ENCODE measurements at regions not wholly inside any gene's neighbourhood (a gene's known extent, or its start where the extent isn't known, plus 50 kb on each side); places are given as distances from the start of the nearest gene placed in this dataset.
"Not testable (repeated sequence)": the region's sequence is repeated elsewhere in the genome, so short reads cannot be mapped to it uniquely, and the experiment has no call there.

- H3K56ac ChIP-seq (ENCODE audit: low read length), result no peak overlapping the region
- H3K27ac ChIP-seq (ENCODE audit: low read depth, low read length), result no peak overlapping the region
- no peak overlapping the region for H4K8ac ChIP-seq (ENCODE audit: low read depth, low read length)
- WGBS (ENCODE audit: extremely low coverage, insufficient coverage, low lambda C conversion rate), result no CpG with 5 or more reads among the region's 3 CpGs
- H3K27me3 ChIP-seq (ENCODE audit: insufficient read depth, low read length, poor library complexity), result no peaks in the 10 kb centered on the region
- no peaks in the 10 kb centered on the region for H3K79me2 ChIP-seq (ENCODE audit: control insufficient read depth, insufficient read depth, low read length)
- no peak overlapping the region for H2BK5ac ChIP-seq (ENCODE audit: low read length)
- H3K4me3 ChIP-seq (ENCODE audit: low read length), result no peak overlapping the region
- H3K4me1 ChIP-seq (ENCODE audit: control insufficient read depth, low read depth, low read length), result no peaks in the 10 kb centered on the region
- H3K79me1 ChIP-seq (ENCODE audit: low read length), result no peaks in the 10 kb centered on the region
- no peak overlapping the region for H3K4me2 ChIP-seq (ENCODE audit: low read length)
- H3K9ac ChIP-seq (ENCODE audit: low read length), result no peak overlapping the region
- no peak overlapping the region for H3K23ac ChIP-seq (ENCODE audit: low read length)
- no peak overlapping the region for H2AK5ac ChIP-seq (ENCODE audit: low read length)
- no peak overlapping the region for H4K5ac ChIP-seq (ENCODE audit: low read length)
- H2BK120ac ChIP-seq (ENCODE audit: low read depth, low read length), result no peak overlapping the region
- no peak overlapping the region for H3K18ac ChIP-seq (ENCODE audit: low read length)
- H3K4ac ChIP-seq (ENCODE audit: low read depth, low read length), result no peak overlapping the region
- H3K36me3 ChIP-seq (ENCODE audit: control insufficient read depth, insufficient read depth, low read length), result no peaks in the 10 kb centered on the region
- DNase-seq, result no peak
- H2BK15ac ChIP-seq (replicated peaks; ENCODE audit: low read depth), result no peak overlapping the region
These were observed 125.2 kb upstream of the SLC24A2 start for GRCh38 chr9:19914044-19914443.

GRCh38 chr9:19913151-19913550, 124.3 kb upstream of the SLC24A2 start:
- Histone ChIP-seq H2BK5ac (ENCODE audit: low read length) (no peak overlapping the region), H3K56ac (ENCODE audit: low read length) (no peak overlapping the region), H3K4ac (ENCODE audit: low read depth, low read length) (no peak overlapping the region), H3K4me1 (ENCODE audit: control insufficient read depth, low read depth, low read length) (no peaks in the 10 kb centered on the region), H3K27ac (ENCODE audit: low read depth, low read length) (no peak overlapping the region), H2BK120ac (ENCODE audit: low read depth, low read length) (no peak overlapping the region), H4K5ac (ENCODE audit: low read length) (no peak overlapping the region), H3K79me2 (ENCODE audit: control insufficient read depth, insufficient read depth, low read length) (no peaks in the 10 kb centered on the region), H3K4me2 (ENCODE audit: low read length) (no peak overlapping the region), H4K8ac (ENCODE audit: low read depth, low read length) (no peak overlapping the region), H3K18ac (ENCODE audit: low read length) (no peak overlapping the region), H3K9ac (ENCODE audit: low read length) (no peak overlapping the region), H2AK5ac (ENCODE audit: low read length) (no peak overlapping the region), H3K36me3 (ENCODE audit: control insufficient read depth, insufficient read depth, low read length) (no peaks in the 10 kb centered on the region), H3K4me3 (ENCODE audit: low read length) (no peak overlapping the region), H3K23ac (ENCODE audit: low read length) (no peak overlapping the region), H3K27me3 (ENCODE audit: insufficient read depth, low read length, poor library complexity) (no peaks in the 10 kb centered on the region), H3K79me1 (ENCODE audit: low read length) (no peaks in the 10 kb centered on the region), H2BK15ac (replicated peaks; ENCODE audit: low read depth) (no peak overlapping the region)
- no peak for DNase-seq
- WGBS (ENCODE audit: extremely low coverage, insufficient coverage, low lambda C conversion rate), result no CpG with 5 or more reads among the region's 1 CpG

GRCh38 chr9:19903076-19903475, 114.2 kb upstream of the SLC24A2 start:
- no peak overlapping the region for H3K4ac ChIP-seq (ENCODE audit: low read depth, low read length)
- no peak overlapping the region for H3K27ac ChIP-seq (ENCODE audit: low read depth, low read length)
- H3K79me2 ChIP-seq (ENCODE audit: control insufficient read depth, insufficient read depth, low read length), result no peaks in the 10 kb centered on the region
- no peak overlapping the region for H4K8ac ChIP-seq (ENCODE audit: low read depth, low read length)
- no CpG with 5 or more reads among the region's 5 CpGs for WGBS (ENCODE audit: extremely low coverage, insufficient coverage, low lambda C conversion rate)
- no peaks in the 10 kb centered on the region for H3K27me3 ChIP-seq (ENCODE audit: insufficient read depth, low read length, poor library complexity)
- H3K4me3 ChIP-seq (ENCODE audit: low read length), result no peak overlapping the region
- no peak overlapping the region for H2BK5ac ChIP-seq (ENCODE audit: low read length)
- no peak for DNase-seq
- no peak overlapping the region for H3K18ac ChIP-seq (ENCODE audit: low read length)
- no peak overlapping the region for H3K23ac ChIP-seq (ENCODE audit: low read length)
- no peaks in the 10 kb centered on the region for H3K79me1 ChIP-seq (ENCODE audit: low read length)
- no peak overlapping the region for H2AK5ac ChIP-seq (ENCODE audit: low read length)
- no peak overlapping the region for H3K9ac ChIP-seq (ENCODE audit: low read length)
- H3K36me3 ChIP-seq (ENCODE audit: control insufficient read depth, insufficient read depth, low read length), result no peaks in the 10 kb centered on the region
- H2BK120ac ChIP-seq (ENCODE audit: low read depth, low read length), result no peak overlapping the region
- no peak overlapping the region for H3K4me2 ChIP-seq (ENCODE audit: low read length)
- H2BK15ac ChIP-seq (replicated peaks; ENCODE audit: low read depth), result no peak overlapping the region
- H4K5ac ChIP-seq (ENCODE audit: low read length), result no peak overlapping the region
- no peak overlapping the region for H3K56ac ChIP-seq (ENCODE audit: low read length)
- H3K4me1 ChIP-seq (ENCODE audit: control insufficient read depth, low read depth, low read length), result no peaks in the 10 kb centered on the region

DNA sequence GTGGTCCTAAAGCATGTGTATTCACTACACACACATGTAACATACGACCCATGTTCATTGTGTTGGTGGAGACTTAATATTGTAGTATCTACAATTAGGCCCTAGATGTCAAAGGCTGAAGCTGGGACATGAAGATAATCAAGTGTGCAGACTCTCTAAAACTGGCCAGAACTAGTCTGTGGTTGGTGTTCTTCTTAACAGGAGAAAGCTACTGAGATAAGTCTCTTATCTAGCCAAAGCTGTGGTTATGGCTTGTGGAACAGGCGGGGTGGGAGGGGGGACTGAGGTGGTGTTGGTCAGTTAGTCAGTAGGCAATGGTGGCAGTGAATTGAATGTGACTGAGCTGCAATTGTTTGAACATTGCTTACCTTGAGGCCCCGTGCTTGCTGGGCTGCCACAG, 112.7 kb upstream of the SLC24A2 start:
- Histone ChIP-seq H3K79me2 (ENCODE audit: control insufficient read depth, insufficient read depth, low read length) (no peaks in the 10 kb centered on the region), H3K4me2 (ENCODE audit: low read length) (no peak overlapping the region), H3K27ac (ENCODE audit: low read depth, low read length) (no peak overlapping the region), H3K9ac (ENCODE audit: low read length) (no peak overlapping the region), H3K23ac (ENCODE audit: low read length) (no peak overlapping the region), H2AK5ac (ENCODE audit: low read length) (no peak overlapping the region), H2BK5ac (ENCODE audit: low read length) (no peak overlapping the region), H3K79me1 (ENCODE audit: low read length) (no peaks in the 10 kb centered on the region), H2BK120ac (ENCODE audit: low read depth, low read length) (no peak overlapping the region), H3K27me3 (ENCODE audit: insufficient read depth, low read length, poor library complexity) (no peaks in the 10 kb centered on the region), H4K5ac (ENCODE audit: low read length) (no peak overlapping the region), H3K18ac (ENCODE audit: low read length) (no peak overlapping the region), H3K36me3 (ENCODE audit: control insufficient read depth, insufficient read depth, low read length) (no peaks in the 10 kb centered on the region), H3K4me3 (ENCODE audit: low read length) (no peak overlapping the region), H2BK15ac (replicated peaks; ENCODE audit: low read depth) (no peak overlapping the region), H3K4me1 (ENCODE audit: control insufficient read depth, low read depth, low read length) (no peaks in the 10 kb centered on the region), H3K56ac (ENCODE audit: low read length) (no peak overlapping the region), H3K4ac (ENCODE audit: low read depth, low read length) (no peak overlapping the region), H4K8ac (ENCODE audit: low read depth, low read length) (no peak overlapping the region)
- DNase-seq, result no peak
- WGBS (ENCODE audit: extremely low coverage, insufficient coverage, low lambda C conversion rate), result no CpG with 5 or more reads among the region's 3 CpGs

DNA sequence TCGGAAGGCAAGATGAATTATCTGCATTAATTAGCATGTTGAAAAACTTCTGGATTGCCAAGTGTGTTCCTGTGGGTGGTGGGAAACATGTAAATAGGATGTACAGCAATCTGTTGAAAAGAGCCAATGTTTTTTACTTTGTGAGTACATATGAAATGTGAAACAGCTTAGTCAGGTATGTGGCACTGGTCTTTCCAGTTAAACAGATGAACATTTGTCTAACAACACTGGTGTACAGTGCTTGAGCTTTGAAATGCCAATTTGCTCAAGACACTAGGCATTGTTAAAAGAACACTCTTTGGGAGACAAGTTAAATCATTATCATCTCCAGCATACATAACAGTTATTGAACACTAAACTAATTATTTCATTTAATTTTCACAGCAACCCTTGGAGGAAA, 107.3 kb upstream of the SLC24A2 start:
- Histone ChIP-seq H3K4me3 (ENCODE audit: low read length) (no peak overlapping the region), H3K9ac (ENCODE audit: low read length) (no peak overlapping the region), H3K79me1 (ENCODE audit: low read length) (no peaks in the 10 kb centered on the region), H3K27me3 (ENCODE audit: insufficient read depth, low read length, poor library complexity) (no peaks in the 10 kb centered on the region), H3K56ac (ENCODE audit: low read length) (no peak overlapping the region), H4K8ac (ENCODE audit: low read depth, low read length) (no peak overlapping the region), H3K4me1 (ENCODE audit: control insufficient read depth, low read depth, low read length) (no peaks in the 10 kb centered on the region), H3K4me2 (ENCODE audit: low read length) (no peak overlapping the region), H2BK120ac (ENCODE audit: low read depth, low read length) (no peak overlapping the region), H3K36me3 (ENCODE audit: control insufficient read depth, insufficient read depth, low read length) (no peaks in the 10 kb centered on the region), H3K18ac (ENCODE audit: low read length) (no peak overlapping the region), H3K27ac (ENCODE audit: low read depth, low read length) (no peak overlapping the region), H2BK15ac (replicated peaks; ENCODE audit: low read depth) (no peak overlapping the region), H3K23ac (ENCODE audit: low read length) (no peak overlapping the region), H2BK5ac (ENCODE audit: low read length) (no peak overlapping the region), H2AK5ac (ENCODE audit: low read length) (no peak overlapping the region), H3K4ac (ENCODE audit: low read depth, low read length) (no peak overlapping the region), H4K5ac (ENCODE audit: low read length) (no peak overlapping the region), H3K79me2 (ENCODE audit: control insufficient read depth, insufficient read depth, low read length) (no peaks in the 10 kb centered on the region)
- DNase-seq, result no peak
- no CpG with 5 or more reads among the region's 1 CpG for WGBS (ENCODE audit: extremely low coverage, insufficient coverage, low lambda C conversion rate)

GRCh38 chr9:19895578-19895977, 106.7 kb upstream of the SLC24A2 start:
- H3K4me2 ChIP-seq (ENCODE audit: low read length); H3K23ac ChIP-seq (ENCODE audit: low read length); H2BK5ac ChIP-seq (ENCODE audit: low read length); H2BK15ac ChIP-seq (replicated peaks; ENCODE audit: low read depth); H3K27ac ChIP-seq (ENCODE audit: low read depth, low read length); H2AK5ac ChIP-seq (ENCODE audit: low read length); H4K5ac ChIP-seq (ENCODE audit: low read length); H3K4me1 ChIP-seq (ENCODE audit: control insufficient read depth, low read depth, low read length); DNase-seq; H3K36me3 ChIP-seq (ENCODE audit: control insufficient read depth, insufficient read depth, low read length); H3K9ac ChIP-seq (ENCODE audit: low read length); H2BK120ac ChIP-seq (ENCODE audit: low read depth, low read length); H3K18ac ChIP-seq (ENCODE audit: low read length); H3K79me1 ChIP-seq (ENCODE audit: low read length); H3K56ac ChIP-seq (ENCODE audit: low read length); H3K4ac ChIP-seq (ENCODE audit: low read depth, low read length); H3K79me2 ChIP-seq (ENCODE audit: control insufficient read depth, insufficient read depth, low read length); H4K8ac ChIP-seq (ENCODE audit: low read depth, low read length); H3K4me3 ChIP-seq (ENCODE audit: low read length); H3K27me3 ChIP-seq (ENCODE audit: insufficient read depth, low read length, poor library complexity): not testable (repeated sequence)
- no CpG with 5 or more reads among the region's 9 CpGs for WGBS (ENCODE audit: extremely low coverage, insufficient coverage, low lambda C conversion rate)

Measured in mesendoderm (in vitro differentiated cells).